ENCODE measurements at regions not wholly inside any gene's neighbourhood (a gene's known extent, or its start where the extent isn't known, plus 50 kb on each side); places are given as distances from the start of the nearest gene placed in this dataset.
A peak's percentile ranks its signal among the peaks of the same experiment; 100 is the strongest.

GRCh38 chr13:108156749-108157148 lies 58.6 kb downstream of the LIG4 start:
- DNase-seq: no peak

GRCh38 chr13:108155185-108156106 lies 59.9 kb downstream of the LIG4 start:
- DNase-seq: peak in 4 of 5 experiments; percentile 20 to 43 (median 32)

- DNase-seq: no peak
These were observed 60.9 kb downstream of the LIG4 start for GRCh38 chr13:108154421-108154858.

GRCh38 chr13:108146642-108147041 lies 68.7 kb downstream of the LIG4 start:
- no peak for DNase-seq

- DNase-seq: no peak
These were observed 72.5 kb downstream of the LIG4 start for GRCh38 chr13:108142702-108143436.

GRCh38 chr13:108137176-108137575 lies 78.2 kb downstream of the LIG4 start:
- DNase-seq: no peak

- DNase-seq: no peak
These were observed 87.9 kb downstream of the LIG4 start for GRCh38 chr13:108127406-108127805.

- no peak for DNase-seq
These were observed 89.3 kb downstream of the LIG4 start for GRCh38 chr13:108126056-108126455.

- no peak for DNase-seq
These were observed 93.9 kb downstream of the LIG4 start for GRCh38 chr13:108121406-108121805.

GRCh38 chr13:108120856-108121255 lies 94.5 kb downstream of the LIG4 start:
- no peak for DNase-seq

- DNase-seq: no peak
These were observed 95.0 kb downstream of the LIG4 start for GRCh38 chr13:108120302-108120701.

- no peak for DNase-seq
These were observed 99.6 kb downstream of the LIG4 start for GRCh38 chr13:108115738-108116137.

- DNase-seq: no peak
These were observed 101.9 kb downstream of the LIG4 start for GRCh38 chr13:108113407-108113806.

GRCh38 chr13:108104736-108105135 lies 110.6 kb downstream of the LIG4 start:
- no peak for DNase-seq

GRCh38 chr13:108102771-108103170 lies 112.6 kb downstream of the LIG4 start:
- no peak for DNase-seq

GRCh38 chr13:108096301-108096915 lies 118.9 kb downstream of the LIG4 start:
- DNase-seq: no peak

GRCh38 chr13:108095036-108095435 lies 120.3 kb downstream of the LIG4 start:
- DNase-seq: no peak

GRCh38 chr13:108093616-108094015 lies 121.7 kb downstream of the LIG4 start:
- no peak for DNase-seq

- DNase-seq: no peak
These were observed 127.5 kb downstream of the LIG4 start for GRCh38 chr13:108087810-108088209.

- DNase-seq: no peak
These were observed 128.7 kb downstream of the LIG4 start for GRCh38 chr13:108086678-108087077.

- no peak for DNase-seq
These were observed 130.5 kb downstream of the LIG4 start for GRCh38 chr13:108084840-108085239.

GRCh38 chr13:108083056-108083455 lies 132.3 kb downstream of the LIG4 start:
- DNase-seq: no peak

GRCh38 chr13:108082481-108082880 lies 132.9 kb downstream of the LIG4 start:
- DNase-seq: no peak
